ENCODE measurements at regions not wholly inside any gene's neighbourhood (a gene's known extent, or its start where the extent isn't known, plus 50 kb on each side); places are given as distances from the start of the nearest gene placed in this dataset.

GRCh38 chr16:86042393-86042792 lies 143.4 kb downstream of the IRF8 start:
- no peaks in the 10 kb centered on the region for H3K27me3 ChIP-seq (replicated peaks; ENCODE audit: control insufficient read depth, insufficient read depth, low read length)

GRCh38 chr16:86042996-86043725 lies 144.2 kb downstream of the IRF8 start:
- CTCF ChIA-PET = no interaction called here
- Histone ChIP-seq H3K4me3 (ENCODE audit: low read depth, low read length) (no peak overlapping the region), H3K4me1 (peaks cover 31% of the 10 kb centered on the region), H3K36me3 (ENCODE audit: control insufficient read depth, insufficient read depth, low read length) (no peaks in the 10 kb centered on the region), H3K9me3 (no peaks in the 10 kb centered on the region), H3K27me3 (replicated peaks; ENCODE audit: control insufficient read depth, insufficient read depth, low read length) (no peaks in the 10 kb centered on the region)
- intact Hi-C loops (cut with micrococcal nuclease; ENCODE audit: unreplicated experiment) = no loop called here
- peak in 1 of 2 experiments; percentile 31 for DNase-seq
- H3K36me3 Mint-ChIP-seq (ENCODE audit: insufficient read depth, unreplicated experiment) = no peaks in the 10 kb centered on the region
- H3K4me1 Mint-ChIP-seq (ENCODE audit: low read depth, unreplicated experiment) = peaks cover 21% of the 10 kb centered on the region
- H3K27ac Mint-ChIP-seq (ENCODE audit: unreplicated experiment) = peak overlapping the region; percentile 65
- H3K27me3 Mint-ChIP-seq (ENCODE audit: insufficient read depth, unreplicated experiment) = no peaks in the 10 kb centered on the region
- TF ChIP-seq, protein P1, sequence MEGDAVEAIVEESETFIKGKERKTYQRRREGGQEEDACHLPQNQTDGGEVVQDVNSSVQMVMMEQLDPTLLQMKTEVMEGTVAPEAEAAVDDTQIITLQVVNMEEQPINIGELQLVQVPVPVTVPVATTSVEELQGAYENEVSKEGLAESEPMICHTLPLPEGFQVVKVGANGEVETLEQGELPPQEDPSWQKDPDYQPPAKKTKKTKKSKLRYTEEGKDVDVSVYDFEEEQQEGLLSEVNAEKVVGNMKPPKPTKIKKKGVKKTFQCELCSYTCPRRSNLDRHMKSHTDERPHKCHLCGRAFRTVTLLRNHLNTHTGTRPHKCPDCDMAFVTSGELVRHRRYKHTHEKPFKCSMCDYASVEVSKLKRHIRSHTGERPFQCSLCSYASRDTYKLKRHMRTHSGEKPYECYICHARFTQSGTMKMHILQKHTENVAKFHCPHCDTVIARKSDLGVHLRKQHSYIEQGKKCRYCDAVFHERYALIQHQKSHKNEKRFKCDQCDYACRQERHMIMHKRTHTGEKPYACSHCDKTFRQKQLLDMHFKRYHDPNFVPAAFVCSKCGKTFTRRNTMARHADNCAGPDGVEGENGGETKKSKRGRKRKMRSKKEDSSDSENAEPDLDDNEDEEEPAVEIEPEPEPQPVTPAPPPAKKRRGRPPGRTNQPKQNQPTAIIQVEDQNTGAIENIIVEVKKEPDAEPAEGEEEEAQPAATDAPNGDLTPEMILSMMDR (IDR thresholded peaks at IDR 0.05; ENCODE audit: insufficient read depth in 1 of 2, low read depth in 1 of 2, low read length in 1 of 2, severe bottlenecking in 1 of 2, unreplicated experiment in 1 of 2) = no peak
- H3K9me3 Mint-ChIP-seq (ENCODE audit: unreplicated experiment) = no peaks in the 10 kb centered on the region
- H3K4me3 Mint-ChIP-seq (ENCODE audit: unreplicated experiment) = no peak overlapping the region
- POLR2A ChIA-PET = no interaction called here
- no TSS peak for BruUV-seq (replicated peaks)

More at GRCh38 chr16:86042393-86042792, 143.4 kb downstream of the IRF8 start:
- H3K27me3 Mint-ChIP-seq (ENCODE audit: insufficient read depth, unreplicated experiment) = no peaks in the 10 kb centered on the region
- H3K27ac Mint-ChIP-seq (ENCODE audit: unreplicated experiment) = no peak overlapping the region
- DNase-seq = no peak
- Histone ChIP-seq H3K9me3 (no peaks in the 10 kb centered on the region), H3K4me3 (ENCODE audit: low read depth, low read length) (no peak overlapping the region), H3K4me1 (peaks cover 26% of the 10 kb centered on the region), H3K36me3 (ENCODE audit: control insufficient read depth, insufficient read depth, low read length) (no peaks in the 10 kb centered on the region)
- H3K4me1 Mint-ChIP-seq (ENCODE audit: low read depth, unreplicated experiment) = peaks cover 15% of the 10 kb centered on the region
- CTCF ChIA-PET = no interaction called here
- TF ChIP-seq, protein P1 (IDR thresholded peaks at IDR 0.05; ENCODE audit: insufficient read depth in 1 of 2, low read depth in 1 of 2, low read length in 1 of 2, severe bottlenecking in 1 of 2, unreplicated experiment in 1 of 2) = no peak
- POLR2A ChIA-PET = no interaction called here
- no peaks in the 10 kb centered on the region for H3K36me3 Mint-ChIP-seq (ENCODE audit: insufficient read depth, unreplicated experiment)
- H3K9me3 Mint-ChIP-seq (ENCODE audit: unreplicated experiment) = no peaks in the 10 kb centered on the region
- no TSS peak for BruUV-seq (replicated peaks)
- H3K4me3 Mint-ChIP-seq (ENCODE audit: unreplicated experiment) = no peak overlapping the region
- intact Hi-C loops (cut with micrococcal nuclease; ENCODE audit: unreplicated experiment) = no loop called here

DNA sequence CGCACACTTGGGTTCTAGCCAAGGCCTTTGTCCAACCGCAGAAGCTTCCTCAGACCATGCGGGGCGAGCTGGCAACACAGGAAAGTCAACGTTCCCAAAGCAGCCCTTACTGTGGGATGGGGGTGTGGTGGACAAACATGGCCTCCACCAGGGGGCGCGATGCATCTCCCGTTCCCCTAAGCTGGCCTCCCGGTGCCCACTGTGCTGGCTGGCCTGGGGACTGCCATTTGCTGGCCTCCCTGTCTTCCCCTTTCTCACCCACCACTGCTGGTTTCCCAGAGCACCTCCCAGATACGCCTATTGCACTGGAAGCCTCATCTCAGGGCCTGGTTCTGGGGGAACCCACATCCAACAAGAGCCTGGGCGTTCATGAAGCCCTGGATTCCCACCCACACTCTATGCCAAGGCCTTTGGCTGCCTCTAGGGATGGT lies 145.3 kb downstream of the IRF8 start:
- Mint-ChIP-seq H3K27ac (ENCODE audit: unreplicated experiment) (no peak overlapping the region), H3K9me3 (ENCODE audit: unreplicated experiment) (no peaks in the 10 kb centered on the region), H3K27me3 (ENCODE audit: insufficient read depth, unreplicated experiment) (no peaks in the 10 kb centered on the region), H3K4me1 (ENCODE audit: low read depth, unreplicated experiment) (peaks cover 25% of the 10 kb centered on the region), H3K4me3 (ENCODE audit: unreplicated experiment) (no peak overlapping the region), H3K36me3 (ENCODE audit: insufficient read depth, unreplicated experiment) (no peaks in the 10 kb centered on the region)
- CTCF ChIA-PET = no interaction called here
- Histone ChIP-seq H3K27me3 (replicated peaks; ENCODE audit: control insufficient read depth, insufficient read depth, low read length) (no peaks in the 10 kb centered on the region), H3K9me3 (no peaks in the 10 kb centered on the region), H3K4me3 (ENCODE audit: low read depth, low read length) (no peak overlapping the region), H3K4me1 (peaks cover 31% of the 10 kb centered on the region), H3K36me3 (ENCODE audit: control insufficient read depth, insufficient read depth, low read length) (no peaks in the 10 kb centered on the region)
- intact Hi-C loops (cut with micrococcal nuclease; ENCODE audit: unreplicated experiment) = no loop called here
- no TSS peak for BruUV-seq (replicated peaks)
- DNase-seq = peak in 1 of 2 experiments; percentile 34
- TF ChIP-seq, protein P1 (IDR thresholded peaks at IDR 0.05; ENCODE audit: insufficient read depth in 1 of 2, low read depth in 1 of 2, low read length in 1 of 2, severe bottlenecking in 1 of 2, unreplicated experiment in 1 of 2) = peak in 1 of 2 experiments; percentile 26
- POLR2A ChIA-PET = no interaction called here
